H1 (cell line): ENCODE measurements at regions not wholly inside any gene's neighbourhood (a gene's known extent, or its start where the extent isn't known, plus 50 kb on each side); places are given as distances from the start of the nearest gene placed in this dataset.

Experiments
- CTCF ChIA-PET: fragments of 300-600 bp; sonication (Branson Sonifier 250); formaldehyde crosslinking; loops from one replicate; lab custom pipeline; 2021; ENCODE audit not compliant: partially characterized antibody; lab: Charles Lee
- POLR2A ChIA-PET: fragments of 300-600 bp; sonication (Branson Sonifier 250); formaldehyde crosslinking; loops from one replicate; lab custom pipeline; 2021; ENCODE audit warnings: inconsistent platforms; ENCODE audit not compliant: partially characterized antibody; lab: Charles Lee
- DNase-seq, 2 experiments: peaks; one replicate each; pipeline versions ENCODE4 v3.0.0 to v3.0.0-alpha.2; 2010 to 2022; ENCODE audit warnings: low spot score in 2 of 2, low read depth in 1 of 2, mixed read lengths in 1 of 2
- FAIRE-seq: peaks from 2 replicates; lab custom pipeline; 2011; peaks lifted over from hg19 to GRCh38; lab: Jason Lieb, UNC
- H2AFZ ChIP-seq: 2 replicates; pipeline ENCODE4 v1.8.1; 2012; ENCODE audit warnings: low read length, inconsistent platforms
- H2AK5ac ChIP-seq: 2 replicates; pipeline ENCODE4 v1.6.1; 2013; ENCODE audit warnings: low read depth, low read length
- H2BK120ac ChIP-seq: replicated peaks from 2 replicates; pipeline ENCODE3; 2013; ENCODE audit warnings: low read depth, low read length, inconsistent platforms
- H2BK12ac ChIP-seq: 2 replicates; pipeline ENCODE4 v1.6.1; 2013; ENCODE audit warnings: low read depth, low read length
- H2BK15ac ChIP-seq: 2 replicates; pipeline ENCODE4 v1.6.1; 2013; ENCODE audit warnings: low read length
- H2BK20ac ChIP-seq: 2 replicates; pipeline ENCODE4 v1.6.1; 2013; ENCODE audit warnings: low read length
- H2BK5ac ChIP-seq: 2 replicates; pipeline ENCODE4 v1.6.1; 2013; ENCODE audit warnings: low read depth, low read length
- H3K14ac ChIP-seq: 2 replicates; pipeline ENCODE4 v1.6.1; 2013; ENCODE audit warnings: inconsistent platforms; ENCODE audit not compliant: insufficient read length
- H3K18ac ChIP-seq: 2 replicates; pipeline ENCODE4 v1.6.1; 2013; ENCODE audit warnings: low read length; ENCODE audit errors: extremely low read depth
- H3K23ac ChIP-seq: 2 replicates; pipeline ENCODE4 v1.6.1; 2013; ENCODE audit warnings: inconsistent platforms; ENCODE audit not compliant: insufficient read length
- H3K23me2 ChIP-seq: 2 replicates; pipeline ENCODE4 v1.6.1; 2013; ENCODE audit warnings: low read depth, low read length
- H3K27ac ChIP-seq: 2 replicates; pipeline ENCODE4 v1.6.1; 2011; ENCODE audit warnings: low read depth, low read length, inconsistent platforms
- H3K27me3 ChIP-seq, 4 experiments: replicated peaks in 1 of 4; 1 replicate in 1 of 4; 2 replicates in 3 of 4; pipeline versions ENCODE4 v1.6.1 to v1.8.1; 2011 to 2013; ENCODE audit warnings: low read length in 3 of 4, mild to moderate bottlenecking in 3 of 4, inconsistent platforms in 2 of 4, mixed read lengths in 2 of 4, moderate library complexity in 1 of 4; ENCODE audit not compliant: control insufficient read depth in 3 of 4, insufficient read depth in 3 of 4; ENCODE audit errors: extremely low read depth in 1 of 4
- H3K36me3 ChIP-seq, 4 experiments: 2 replicates each; pipeline versions ENCODE4 v1.6.1 to v1.8.1; 2011 to 2013; ENCODE audit warnings: mild to moderate bottlenecking in 4 of 4, low read length in 3 of 4, moderate library complexity in 2 of 4, control low read depth in 1 of 4, inconsistent platforms in 1 of 4; ENCODE audit not compliant: insufficient read depth in 4 of 4, control insufficient read depth in 2 of 4
- H3K4ac ChIP-seq: replicated peaks from 2 replicates; pipeline ENCODE3; 2013; ENCODE audit warnings: low read length, low read depth, mixed read lengths, inconsistent platforms; ENCODE audit not compliant: insufficient read length
- H3K4me1 ChIP-seq, 4 experiments: replicated peaks in 1 of 4; 1 replicate in 1 of 4; 2 replicates in 3 of 4; pipeline versions ENCODE4 v1.6.1 to v1.8.1; 2011 to 2013; ENCODE audit warnings: low read length in 3 of 4, inconsistent platforms in 2 of 4, mixed read lengths in 1 of 4; ENCODE audit not compliant: insufficient read depth in 4 of 4, control insufficient read depth in 3 of 4
- H3K4me2 ChIP-seq, 2 experiments: 2 replicates each; pipeline versions ENCODE4 v1.6.1 to v1.8.1; 2011 to 2013; ENCODE audit warnings: low read depth in 2 of 2, low read length in 2 of 2, control low read depth in 1 of 2, inconsistent platforms in 1 of 2, mild to moderate bottlenecking in 1 of 2; ENCODE audit not compliant: insufficient read depth in 1 of 2
- H3K4me3 ChIP-seq, 4 experiments: fragments of 200-600, 300-600 bp in 1 of 4; sonication (generic), shearing (Covaris generic), sonication (Bioruptor Twin) in 1 of 4; 2 replicates each; pipeline versions ENCODE4 v1.5.1 to v1.8.1; 2011 to 2016; ENCODE audit warnings: low read length in 4 of 4, low read depth in 3 of 4, control low read depth in 2 of 4, inconsistent platforms in 2 of 4, mild to moderate bottlenecking in 2 of 4, mixed read lengths in 1 of 4, moderate library complexity in 1 of 4; ENCODE audit not compliant: insufficient read depth in 2 of 4; ENCODE audit errors: extremely low read depth in 1 of 4
- H3K56ac ChIP-seq: replicated peaks from 2 replicates; pipeline ENCODE3; 2013; ENCODE audit warnings: low read depth, mild to moderate bottlenecking, mixed read lengths, low read length, inconsistent platforms; ENCODE audit not compliant: insufficient read length
- H3K79me1 ChIP-seq: 2 replicates; pipeline ENCODE4 v1.6.1; 2013; ENCODE audit warnings: low read depth, low read length, control low read depth
- H3K79me2 ChIP-seq, 2 experiments: 2 replicates each; pipeline versions ENCODE4 v1.6.1 to v1.8.1; 2012 to 2013; ENCODE audit warnings: low read length in 2 of 2, mild to moderate bottlenecking in 2 of 2, inconsistent platforms in 1 of 2; ENCODE audit not compliant: insufficient read depth in 2 of 2, control insufficient read depth in 1 of 2
- H3K9ac ChIP-seq, 4 experiments: replicated peaks in 1 of 4; 1 replicate in 1 of 4; 2 replicates in 3 of 4; pipeline versions ENCODE4 v1.6.1 to v1.8.1; 2011 to 2013; ENCODE audit warnings: low read depth in 3 of 4, low read length in 3 of 4, control low read depth in 2 of 4, mild to moderate bottlenecking in 2 of 4, moderate library complexity in 2 of 4, inconsistent platforms in 1 of 4; ENCODE audit errors: extremely low read depth in 1 of 4
- H3K9me3 ChIP-seq, 2 experiments: 2 replicates each; pipeline versions ENCODE4 v1.6.1 to v1.8.1; 2012 to 2013; ENCODE audit warnings: mild to moderate bottlenecking in 2 of 2, moderate library complexity in 2 of 2, control low read depth in 1 of 2, inconsistent platforms in 1 of 2, low read depth in 1 of 2, low read length in 1 of 2, mixed read lengths in 1 of 2; ENCODE audit not compliant: insufficient read depth in 2 of 2
- H4K20me1 ChIP-seq, 2 experiments: replicated peaks in 1 of 2; 2 replicates each; pipeline versions ENCODE3 to v1.8.1; 2011 to 2013; ENCODE audit warnings: inconsistent platforms in 2 of 2, low read length in 2 of 2, mild to moderate bottlenecking in 1 of 2; ENCODE audit not compliant: insufficient read depth in 2 of 2, control insufficient read depth in 1 of 2
- H4K5ac ChIP-seq: 2 replicates; pipeline ENCODE4 v1.6.1; 2013; ENCODE audit warnings: low read length, low read depth, mixed read lengths, inconsistent platforms; ENCODE audit not compliant: insufficient read length
- H4K8ac ChIP-seq: 2 replicates; pipeline ENCODE4 v1.8.0; 2013; ENCODE audit warnings: mild to moderate bottlenecking, moderate library complexity, low read length, inconsistent platforms; ENCODE audit not compliant: insufficient read depth; ENCODE audit errors: extremely low read depth
- H4K91ac ChIP-seq: replicated peaks from 2 replicates; pipeline ENCODE3; 2013; ENCODE audit warnings: low read length, mixed read lengths, inconsistent platforms; ENCODE audit not compliant: insufficient read length
- ASH2L ChIP-seq: fragments of 200-600, 300-600 bp; sonication (generic); IDR thresholded peaks from one replicate; pipeline ENCODE4 v1.7.1; 2017; ENCODE audit warnings: low read length
- EZH2 ChIP-seq: fragments of 200-600 bp; sonication (generic); IDR thresholded peaks from 2 replicates; pipeline ENCODE4 v1.7.1; 2012; ENCODE audit warnings: low read depth, mild to moderate bottlenecking, moderate library complexity, low read length, inconsistent platforms; ENCODE audit not compliant: severe bottlenecking
- SIN3A ChIP-seq, 2 experiments: IDR thresholded peaks in 1 of 2; conservative IDR thresholded peaks in 1 of 2; 2 replicates each; pipeline ENCODE4 v1.6.1; 2011 to 2012; ENCODE audit warnings: low read length in 2 of 2, improper control_type of control experiment in 1 of 2, low read depth in 1 of 2, mild to moderate bottlenecking in 1 of 2
- YY1 ChIP-seq: IDR thresholded peaks from 2 replicates; pipeline ENCODE4 v1.6.1; 2011; ENCODE audit warnings: low read depth, mild to moderate bottlenecking, low read length
- WGBS, 2 experiments: shearing (Covaris generic) in 1 of 2; methylation state at CpG; one replicate each; pipeline versions ENCODE4 v1.1.6 to v1.1.7; 2013 to 2015; ENCODE audit warnings: low lambda C conversion rate in 2 of 2, mixed read lengths in 2 of 2, inconsistent platforms in 1 of 2, low coverage in 1 of 2, missing lambda C conversion rate in 1 of 2; ENCODE audit not compliant: insufficient replicate concordance in 2 of 2, insufficient coverage in 1 of 2, insufficient read length in 1 of 2; ENCODE audit errors: extremely low coverage in 1 of 2, missing lambda C conversion rate in 1 of 2; 5-methylcytosine and 5-hydroxymethylcytosine counted together

- Histone ChIP-seq H2AFZ (no peak overlapping the region), H3K79me2 (no peaks in the 10 kb centered on the region), H4K20me1 (no peaks in the 10 kb centered on the region), H3K27me3 (no peaks in the 10 kb centered on the region), H2BK5ac (no peak overlapping the region), H3K27ac (no peak overlapping the region), H4K5ac (no peak overlapping the region), H2BK120ac (no peak overlapping the region), H3K4me3 (no peak overlapping the region), H2AK5ac (no peak overlapping the region), H3K9me3 (no peaks in the 10 kb centered on the region), H3K36me3 (no peaks in the 10 kb centered on the region), H4K8ac (no peak overlapping the region), H3K23me2 (no peaks in the 10 kb centered on the region), H3K18ac (no peak overlapping the region), H4K91ac (no peak overlapping the region), H2BK12ac (no peak overlapping the region), H3K9ac (no peak overlapping the region), H3K56ac (no peak overlapping the region), H3K4ac (no peak overlapping the region), H2BK15ac (no peak overlapping the region), H3K4me1 (peaks cover 0 to 1% (median 0%) of the 10 kb centered on the region in 4 experiments; a peak in 1 of 7 replicates), H2BK20ac (no peak overlapping the region), H3K23ac (no peak overlapping the region), H3K79me1 (no peaks in the 10 kb centered on the region), H3K14ac (no peak overlapping the region), H3K4me2 (no peak overlapping the region)
- ChIA-PET POLR2A (no interaction called here), CTCF (interaction anchor here (1.3 kb wide), 1 partner anchor 9 kb away, joined by 4 read pairs; no protein-coding TSS in a partner anchor)
- TF ChIP-seq EZH2: no peak
- no peak for TF ChIP-seq SIN3A (conservative IDR thresholded peaks at IDR 0.05 in 1 of 2, IDR thresholded peaks at IDR 0.05 in 1 of 2; ENCODE audit: low read depth in 1 of 2, low read length in 2 of 2)
- no peak for TF ChIP-seq YY1
- no peak for TF ChIP-seq ASH2L
- 100% methylated on average over 1 of the region's 1 CpG; no CpG with 5 or more reads in 1 of the 2 experiments for WGBS, 2 experiments
- no peak for DNase-seq
- no peak for FAIRE-seq
These were observed 456.6 kb downstream of the TDRD15 start for GRCh38 chr2:21580391-21580790.
